ENCODE measurements at regions not wholly inside any gene's neighbourhood (a gene's known extent, or its start where the extent isn't known, plus 50 kb on each side); places are given as distances from the start of the nearest gene placed in this dataset.

- TF ChIP-seq, protein P1, sequence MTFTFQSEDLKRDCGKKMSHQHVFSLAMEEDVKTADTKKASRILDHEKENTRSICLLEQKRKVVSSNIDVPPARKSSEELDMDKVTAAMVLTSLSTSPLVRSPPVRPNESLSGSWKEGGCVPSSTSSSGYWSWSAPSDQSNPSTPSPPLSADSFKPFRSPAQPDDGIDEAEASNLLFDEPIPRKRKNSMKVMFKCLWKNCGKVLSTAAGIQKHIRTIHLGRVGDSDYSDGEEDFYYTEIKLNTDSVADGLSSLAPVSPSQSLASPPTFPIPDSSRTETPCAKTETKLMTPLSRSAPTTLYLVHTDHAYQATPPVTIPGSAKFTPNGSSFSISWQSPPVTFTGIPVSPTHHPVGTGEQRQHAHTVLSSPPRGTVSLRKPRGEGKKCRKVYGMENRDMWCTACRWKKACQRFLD (tag by site-specific recombination; IDR thresholded peaks at IDR 0.05): no peak
Measured at GRCh38 chr4:57658673-57659072, 548.5 kb upstream of the IGFBP7 start (continued).

DNA sequence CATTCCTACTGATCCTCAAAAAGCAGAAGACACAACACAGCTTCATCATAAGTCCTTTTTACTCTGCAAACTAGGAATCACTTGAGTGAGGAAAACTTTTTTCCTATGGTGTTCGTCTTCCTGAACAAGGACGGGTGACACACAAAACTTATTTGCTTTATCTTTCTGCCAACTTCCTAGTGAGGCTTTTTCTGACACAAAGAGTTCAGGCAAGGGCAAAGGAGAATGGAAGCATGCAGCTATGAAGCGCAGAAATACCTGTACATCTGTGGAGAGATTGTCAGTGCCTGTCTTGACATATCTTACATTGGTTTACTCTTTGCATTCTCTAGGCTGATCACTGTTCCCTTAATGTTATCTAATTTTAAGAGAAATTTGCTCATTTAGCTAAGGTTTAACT lies 548.0 kb upstream of the IGFBP7 start:
- no peaks in the 10 kb centered on the region for H3K9me3 ChIP-seq (ENCODE audit: control insufficient read depth, insufficient read depth, low read depth, low read length)
- TF ChIP-seq ZNF747 (tag by site-specific recombination; IDR thresholded peaks at IDR 0.05) (no peak), ZNF600 (tag by site-specific recombination; IDR thresholded peaks at IDR 0.05) (no peak), SALL2 (tag by site-specific recombination; IDR thresholded peaks at IDR 0.05; ENCODE audit: borderline replicate concordance) (no peak), ZNF658 (tag by site-specific recombination; IDR thresholded peaks at IDR 0.05) (no peak), ZNF24 (tag by site-specific recombination; IDR thresholded peaks at IDR 0.05) (no peak), ZNF624 (tag by site-specific recombination; IDR thresholded peaks at IDR 0.05) (no peak)
- no peaks in the 10 kb centered on the region for H3K36me3 ChIP-seq (ENCODE audit: control insufficient read depth in 2 of 2, insufficient read depth in 1 of 2, low read length in 2 of 2)
- H3K4me3 ChIP-seq (ENCODE audit: low read depth, low read length): no peak overlapping the region
- no peaks in the 10 kb centered on the region for H3K4me1 ChIP-seq (ENCODE audit: control insufficient read depth, insufficient read depth, low read length)
- ChIA-PET CTCF (interaction anchor here (0.7 kb wide), 1 partner anchor 246 kb away, joined by 3 read pairs; no protein-coding TSS in a partner anchor), POLR2A (no interaction called here)
- no peak overlapping the region for H3K27ac ChIP-seq (ENCODE audit: extremely low read depth, low read depth, low read length)

GRCh38 chr4:57655342-57655741 lies 545.2 kb upstream of the IGFBP7 start:
- ChIA-PET POLR2A (no interaction called here), CTCF (interaction anchor here (1.5 kb wide), 1 partner anchor 492 kb away, joined by 3 read pairs; no protein-coding TSS in a partner anchor)
- no peak overlapping the region for H3K27ac ChIP-seq (ENCODE audit: extremely low read depth, low read depth, low read length)
- TF ChIP-seq HOXD13 (CRISPR knock-in tag; IDR thresholded peaks at IDR 0.05; ENCODE audit: borderline replicate concordance) (no peak), CTCF (tag by site-specific recombination; IDR thresholded peaks at IDR 0.05) (no peak), MZF1 (tag by site-specific recombination; IDR thresholded peaks at IDR 0.05; ENCODE audit: borderline replicate concordance) (no peak), ZNF324 (tag by site-specific recombination; IDR thresholded peaks at IDR 0.05) (no peak), ZBTB7A (tag by site-specific recombination; IDR thresholded peaks at IDR 0.05; ENCODE audit: low read depth) (no peak), ZNF488 (tag by site-specific recombination; IDR thresholded peaks at IDR 0.05) (no peak), ZNF157 (tag by site-specific recombination; IDR thresholded peaks at IDR 0.05) (no peak), ZNF549 (tag by site-specific recombination; IDR thresholded peaks at IDR 0.05) (no peak), OSR2 (tag by site-specific recombination; IDR thresholded peaks at IDR 0.05) (no peak), ZNF518A (tag by site-specific recombination; conservative IDR thresholded peaks at IDR 0.05; ENCODE audit: low read depth) (no peak), ZFHX2 (tag by site-specific recombination; conservative IDR thresholded peaks at IDR 0.05) (no peak), BCL6B (tag by site-specific recombination; IDR thresholded peaks at IDR 0.05) (no peak), ZNF2 (tag by site-specific recombination; IDR thresholded peaks at IDR 0.05) (no peak)
- TF ChIP-seq, protein P2, sequence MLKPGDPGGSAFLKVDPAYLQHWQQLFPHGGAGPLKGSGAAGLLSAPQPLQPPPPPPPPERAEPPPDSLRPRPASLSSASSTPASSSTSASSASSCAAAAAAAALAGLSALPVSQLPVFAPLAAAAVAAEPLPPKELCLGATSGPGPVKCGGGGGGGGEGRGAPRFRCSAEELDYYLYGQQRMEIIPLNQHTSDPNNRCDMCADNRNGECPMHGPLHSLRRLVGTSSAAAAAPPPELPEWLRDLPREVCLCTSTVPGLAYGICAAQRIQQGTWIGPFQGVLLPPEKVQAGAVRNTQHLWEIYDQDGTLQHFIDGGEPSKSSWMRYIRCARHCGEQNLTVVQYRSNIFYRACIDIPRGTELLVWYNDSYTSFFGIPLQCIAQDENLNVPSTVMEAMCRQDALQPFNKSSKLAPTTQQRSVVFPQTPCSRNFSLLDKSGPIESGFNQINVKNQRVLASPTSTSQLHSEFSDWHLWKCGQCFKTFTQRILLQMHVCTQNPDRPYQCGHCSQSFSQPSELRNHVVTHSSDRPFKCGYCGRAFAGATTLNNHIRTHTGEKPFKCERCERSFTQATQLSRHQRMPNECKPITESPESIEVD (tag by site-specific recombination; IDR thresholded peaks at IDR 0.05): no peak

More at GRCh38 chr4:57655342-57655741, 545.2 kb upstream of the IGFBP7 start:
- no peaks in the 10 kb centered on the region for H3K36me3 ChIP-seq (ENCODE audit: control insufficient read depth in 2 of 2, insufficient read depth in 1 of 2, low read length in 2 of 2)
- H3K4me3 ChIP-seq (ENCODE audit: low read depth, low read length): no peak overlapping the region
- H3K9me3 ChIP-seq (ENCODE audit: control insufficient read depth, insufficient read depth, low read depth, low read length): no peaks in the 10 kb centered on the region
- no peaks in the 10 kb centered on the region for H3K4me1 ChIP-seq (ENCODE audit: control insufficient read depth, insufficient read depth, low read length)
